COR-L47 (cell line): ENCODE measurements at regions not wholly inside any gene's neighbourhood (a gene's known extent, or its start where the extent isn't known, plus 50 kb on each side); places are given as distances from the start of the nearest gene placed in this dataset.
A peak's percentile ranks its signal among the peaks of the same experiment; 100 is the strongest.
"Not testable (repeated sequence)": the region's sequence is repeated elsewhere in the genome, so short reads cannot be mapped to it uniquely, and the experiment has no call there.

ENCODE experiments used
- DNase-seq: peaks from one replicate; lab custom pipeline; 2025; lab: John Stamatoyannopoulos, UW

GRCh38 chr2:238750212-238750904, 97.5 kb upstream of the TWIST2 start:
- no peak for DNase-seq

GRCh38 chr2:238754259-238754658, 93.6 kb upstream of the TWIST2 start:
- DNase-seq: no peak

DNA sequence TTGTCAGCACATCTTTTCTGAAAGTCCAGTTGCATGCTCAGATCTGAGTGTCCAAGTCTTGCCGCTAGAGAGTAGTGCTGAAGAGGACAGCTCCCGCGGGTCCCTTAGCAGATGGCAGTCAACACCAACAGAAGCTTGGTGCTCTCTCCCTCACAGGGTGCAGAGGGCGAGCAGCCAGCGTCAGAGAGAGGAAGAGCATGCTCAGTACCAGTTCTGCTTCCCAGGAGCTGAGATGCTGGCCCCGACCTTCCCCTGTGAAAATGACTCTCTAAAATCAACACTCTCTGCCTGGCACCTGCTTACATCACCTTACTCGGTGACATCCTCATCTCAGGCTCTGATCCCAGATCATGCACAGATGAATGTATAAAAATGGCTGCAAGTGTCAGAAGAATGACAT, 86.0 kb upstream of the TWIST2 start:
- no peak for DNase-seq

GRCh38 chr2:238763471-238763995, 84.4 kb upstream of the TWIST2 start:
- DNase-seq: no peak

DNA sequence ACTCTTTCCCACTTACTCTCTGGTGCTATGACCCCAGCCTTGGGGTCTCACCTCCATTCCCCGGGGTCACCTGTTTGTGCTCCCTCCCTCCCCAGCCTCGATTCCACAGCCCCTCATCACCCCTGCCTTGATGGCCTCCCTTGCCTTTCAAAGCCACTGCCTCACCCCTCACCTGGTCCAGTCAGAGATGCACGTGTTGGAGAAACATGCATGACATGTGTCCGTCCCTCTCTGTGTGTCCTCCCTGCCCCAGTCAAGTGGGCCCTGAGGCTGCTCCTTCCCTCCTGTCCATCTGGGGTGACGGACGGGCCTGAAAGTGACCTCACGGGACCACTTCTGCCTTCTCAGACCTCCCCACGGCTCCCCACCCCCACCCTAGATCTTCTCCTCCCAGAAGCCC, 82.3 kb upstream of the TWIST2 start:
- no peak for DNase-seq

DNA sequence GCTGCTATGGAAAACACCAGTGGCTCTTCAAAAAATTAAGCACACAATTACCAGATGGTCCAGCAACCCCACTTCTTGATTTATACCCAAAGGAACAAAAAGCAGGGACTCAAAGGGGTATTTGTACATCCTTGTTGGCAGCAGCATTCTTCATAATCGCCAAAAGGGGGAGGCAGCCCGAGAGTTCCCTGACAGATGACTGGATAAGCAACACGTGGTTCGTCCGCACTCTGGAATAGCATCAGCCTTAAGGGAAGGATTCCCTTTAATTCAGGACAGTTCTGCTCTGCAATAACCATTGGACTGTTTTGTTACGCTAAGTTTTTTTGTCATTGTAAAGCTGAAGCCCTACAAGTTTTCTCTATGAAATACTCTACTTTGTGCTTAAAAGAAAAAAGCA, 76.7 kb upstream of the TWIST2 start:
- no peak for DNase-seq

GRCh38 chr2:238771639-238772038, 76.2 kb upstream of the TWIST2 start:
- DNase-seq: no peak

GRCh38 chr2:238772635-238773297, 75.1 kb upstream of the TWIST2 start:
- no peak for DNase-seq

DNA sequence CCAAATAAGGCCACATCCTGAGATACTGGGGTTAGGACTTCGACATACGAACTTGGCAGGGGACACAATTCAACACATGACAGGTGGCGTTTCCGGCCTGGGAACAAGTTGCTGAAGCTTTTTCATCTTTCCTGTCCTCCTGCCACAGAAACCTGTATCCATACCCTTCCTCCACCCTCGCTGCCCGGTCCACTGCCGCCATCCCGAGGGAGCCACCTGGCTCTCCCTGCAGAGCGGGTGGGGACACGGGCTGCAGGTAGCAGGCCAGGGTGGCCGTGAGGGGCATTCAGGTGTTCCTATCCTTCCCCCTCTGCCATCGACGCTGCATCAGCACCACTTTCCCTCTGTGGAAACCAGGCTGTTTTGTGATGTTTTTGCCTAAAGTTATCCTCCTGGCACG, 74.4 kb upstream of the TWIST2 start:
- no peak for DNase-seq

DNA sequence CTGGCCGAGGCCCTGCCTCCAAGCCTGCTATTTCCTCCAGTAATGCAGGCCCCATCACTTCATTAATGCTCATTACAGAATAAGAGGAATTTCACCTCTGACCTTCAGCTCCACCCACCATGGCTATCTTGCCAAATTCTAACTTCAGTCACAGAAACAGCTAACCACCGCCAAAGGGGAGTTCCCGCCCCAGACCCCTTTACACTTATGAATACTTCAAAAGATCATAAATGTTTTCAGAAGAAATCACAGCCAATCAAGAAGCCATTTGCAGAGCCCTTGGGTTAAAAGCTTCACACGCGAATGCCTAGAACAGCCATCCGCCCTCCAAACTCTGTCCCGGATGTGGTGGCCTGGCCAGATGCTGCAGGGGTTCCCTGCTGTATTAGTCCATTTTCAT, 73.8 kb upstream of the TWIST2 start:
- no peak for DNase-seq

DNA sequence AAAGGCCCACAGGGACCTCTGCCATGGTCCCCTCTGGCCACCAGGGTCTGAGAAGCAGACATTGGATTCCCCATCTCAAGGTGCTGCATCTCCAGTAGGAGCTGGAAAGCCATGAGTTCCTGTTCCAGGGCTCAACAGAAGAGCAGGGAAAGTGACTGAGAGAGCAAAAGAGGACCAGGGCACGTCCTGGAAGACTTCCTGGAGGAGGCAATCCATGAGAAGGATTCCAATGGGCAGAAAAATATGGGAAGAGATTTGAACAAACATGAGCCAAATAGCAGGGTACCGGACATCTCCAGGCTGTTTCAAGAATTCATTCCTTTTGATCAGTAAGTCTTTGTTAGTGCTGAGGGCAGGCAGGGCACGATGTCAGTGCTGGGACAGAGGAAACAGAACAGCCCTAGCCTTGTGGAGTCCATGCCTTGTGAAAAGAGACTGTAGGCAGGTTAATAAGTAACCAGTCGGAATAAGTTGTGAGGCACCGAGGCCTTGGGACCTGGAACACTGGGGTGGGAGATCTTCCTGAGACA, 72.8 kb upstream of the TWIST2 start:
- no peak for DNase-seq

DNA sequence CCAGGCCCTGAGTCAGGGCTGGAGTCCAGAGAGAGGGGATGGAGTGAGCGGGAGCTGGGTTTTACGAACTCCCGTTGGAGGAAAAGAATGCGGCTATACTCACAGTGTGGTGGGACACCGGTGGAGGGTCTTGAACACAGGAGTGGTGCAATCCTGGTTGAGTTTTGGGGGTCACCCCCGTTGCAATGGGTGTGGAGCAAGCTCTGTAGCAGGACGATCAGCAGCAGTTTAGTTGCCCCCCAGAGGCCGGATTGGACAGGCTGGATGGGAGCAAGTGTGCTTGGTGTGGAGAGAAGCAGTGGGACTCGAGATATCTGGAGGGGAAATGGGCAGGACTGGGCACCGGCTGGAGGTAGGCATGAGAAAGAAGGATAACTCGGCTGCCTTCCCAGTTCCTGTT, 72.3 kb upstream of the TWIST2 start:
- no peak for DNase-seq

DNA sequence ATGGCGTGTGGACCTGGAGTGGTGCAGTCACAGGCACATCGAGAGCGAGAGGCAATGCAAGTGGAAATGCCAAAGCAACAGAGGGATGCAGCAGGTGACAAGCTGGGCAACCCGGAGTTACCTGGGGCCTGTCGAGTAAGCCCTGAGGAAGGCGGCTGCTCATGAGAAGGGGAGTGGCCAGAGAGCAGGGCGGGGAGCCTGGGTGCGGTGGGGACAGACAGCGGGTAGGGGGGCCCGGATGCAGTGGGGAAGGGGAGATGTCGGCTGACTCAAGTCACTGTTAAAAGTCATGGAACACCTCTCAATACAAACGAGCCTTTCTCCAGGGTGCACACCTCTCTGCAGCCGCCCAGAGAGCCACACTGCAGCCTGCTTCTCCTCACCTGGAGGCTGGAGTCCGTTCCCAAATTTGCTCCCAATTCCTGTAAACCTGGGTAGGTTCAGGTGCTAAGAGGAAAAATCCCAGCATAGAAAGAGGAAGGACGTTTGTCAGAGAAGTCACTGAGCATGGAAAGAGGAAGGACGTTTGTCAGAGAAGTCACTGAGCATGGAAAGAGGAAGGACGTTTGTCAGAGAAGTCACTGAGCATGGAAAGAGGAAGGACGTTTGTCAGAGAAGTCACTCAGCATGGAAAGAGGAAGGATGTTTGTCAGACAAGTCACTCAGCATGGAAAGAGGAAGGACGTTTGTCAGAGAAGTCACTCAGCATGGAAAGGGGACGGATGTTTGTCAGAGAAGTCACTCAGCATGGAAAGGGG, 71.7 kb upstream of the TWIST2 start:
- DNase-seq: no peak

DNA sequence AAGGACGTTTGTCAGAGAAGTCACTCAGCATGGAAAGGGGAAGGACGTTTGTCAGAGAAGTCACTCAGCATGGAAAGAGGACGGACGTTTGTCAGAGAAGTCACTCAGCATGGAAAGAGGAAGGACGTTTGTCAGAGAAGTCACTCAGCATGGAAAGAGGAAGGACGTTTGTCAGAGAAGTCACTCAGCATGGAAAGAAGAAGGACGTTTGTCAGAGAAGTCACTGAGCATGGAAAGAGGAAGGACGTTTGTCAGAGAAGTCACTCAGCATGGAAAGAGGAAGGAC, 71.2 kb upstream of the TWIST2 start:
- DNase-seq: not testable (repeated sequence)

DNA sequence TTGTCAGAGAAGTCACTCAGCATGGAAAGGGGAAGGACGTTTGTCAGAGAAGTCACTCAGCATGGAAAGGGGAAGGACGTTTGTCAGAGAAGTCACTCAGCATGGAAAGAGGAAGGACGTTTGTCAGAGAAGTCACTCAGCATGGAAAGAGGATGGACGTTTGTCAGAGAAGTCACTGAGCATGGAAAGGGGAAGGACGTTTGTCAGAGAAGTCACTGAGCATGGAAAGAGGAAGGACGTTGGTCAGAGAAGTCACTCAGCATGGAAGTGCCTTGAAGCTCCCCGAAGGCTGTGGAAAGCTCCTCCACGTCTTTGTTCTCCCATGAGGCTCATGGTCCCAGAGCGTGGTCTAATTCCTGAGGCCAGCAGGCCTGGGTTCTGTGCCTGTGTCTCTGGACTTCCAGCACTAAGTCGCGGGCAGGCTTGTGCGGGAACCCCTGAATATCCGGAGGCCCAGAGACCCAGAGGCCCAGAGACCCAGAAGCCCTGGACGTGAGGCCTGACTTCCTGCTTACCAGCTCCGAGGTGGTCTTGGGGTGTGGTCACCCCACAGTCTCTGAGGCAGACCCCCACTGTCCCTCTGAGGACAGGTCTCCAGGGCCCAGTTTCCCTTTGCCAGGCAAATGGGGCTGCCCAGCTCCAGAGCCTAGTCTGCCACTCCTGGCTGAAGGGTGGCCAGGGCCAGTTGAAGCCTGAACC, 70.4 kb upstream of the TWIST2 start:
- no peak for DNase-seq

GRCh38 chr2:238784671-238785527, 63.0 kb upstream of the TWIST2 start:
- DNase-seq: peak; percentile 6

- DNase-seq: no peak
Observed at GRCh38 chr2:238785528-238785860, 62.4 kb upstream of the TWIST2 start.

- no peak for DNase-seq
Observed at GRCh38 chr2:238786379-238786778, 61.5 kb upstream of the TWIST2 start.

DNA sequence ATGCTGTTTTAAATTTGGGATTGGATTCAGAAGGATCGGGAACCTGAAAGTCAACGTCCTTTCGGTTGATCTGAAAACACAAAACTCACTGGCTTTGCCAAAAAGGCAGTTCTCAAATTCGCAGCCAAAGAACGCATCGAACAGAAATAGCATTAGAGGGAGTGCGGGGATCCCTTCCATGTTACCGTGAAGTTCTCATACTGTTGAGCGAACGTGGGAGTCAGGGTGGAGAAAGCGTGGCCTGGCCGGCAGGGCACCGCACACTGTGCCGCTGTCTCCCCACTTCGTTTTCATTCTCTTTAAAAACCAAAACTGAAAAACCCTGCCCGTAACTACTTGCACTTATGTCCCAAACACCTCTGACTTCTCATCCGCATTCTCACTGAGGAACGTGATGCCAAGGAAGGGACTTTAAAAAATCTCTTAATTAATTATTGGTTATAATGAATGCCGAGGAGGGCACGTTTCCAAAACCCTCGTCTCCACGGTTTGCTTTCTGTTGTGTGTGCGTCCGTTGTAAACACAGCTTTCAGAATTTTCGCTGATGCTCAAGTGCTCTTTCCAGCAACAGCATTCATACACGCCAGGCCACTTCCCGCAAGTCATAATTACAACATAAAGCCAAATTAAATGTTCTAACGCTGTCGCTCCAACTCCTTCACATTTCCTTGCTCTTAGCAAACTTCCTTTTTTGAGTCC, 60.9 kb upstream of the TWIST2 start:
- DNase-seq: no peak

DNA sequence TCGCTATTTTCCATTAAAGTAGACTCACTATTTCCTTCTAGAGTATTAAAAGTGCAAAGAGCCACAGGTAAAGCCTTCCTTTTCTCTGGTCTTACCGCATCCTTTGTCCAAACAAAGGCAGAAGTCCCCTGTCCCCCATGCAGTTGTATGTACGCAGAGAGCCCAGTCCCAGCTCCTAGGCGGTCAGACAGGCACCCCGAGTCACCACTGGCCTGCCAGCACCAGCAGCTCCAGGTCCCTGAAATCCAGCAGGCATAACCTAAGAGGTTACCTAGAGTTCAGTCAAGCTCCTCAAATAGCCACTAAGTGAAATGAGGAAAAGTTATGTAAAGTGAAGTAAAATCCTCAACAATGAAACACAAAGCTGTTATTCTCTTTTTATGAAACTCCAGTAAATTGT, 60.4 kb upstream of the TWIST2 start:
- DNase-seq: no peak

DNA sequence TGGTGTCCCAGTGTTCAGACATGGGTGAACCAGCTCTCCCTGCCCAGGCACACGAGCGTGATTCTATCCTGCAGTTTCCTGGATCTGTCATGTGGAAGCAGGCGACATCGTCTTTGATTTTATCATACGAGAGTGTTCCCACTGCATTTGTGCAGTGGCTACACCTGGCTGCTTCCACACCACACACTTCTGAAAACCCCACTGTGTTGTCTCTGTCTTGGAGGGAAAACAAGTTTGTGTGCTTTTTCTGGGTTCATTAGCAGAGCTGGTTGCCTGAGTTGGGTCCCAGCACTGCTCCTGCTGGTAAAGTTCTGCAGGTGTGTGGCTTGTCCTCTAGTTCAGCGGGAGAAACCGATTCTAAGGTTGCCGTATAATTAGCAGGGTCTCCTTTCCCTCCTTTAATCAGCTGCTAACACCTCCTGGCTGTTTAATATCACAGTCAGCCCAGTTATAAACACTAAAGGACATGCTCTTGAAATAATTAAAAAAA, 58.5 kb upstream of the TWIST2 start:
- DNase-seq: no peak
